ENCODE measurements at regions not wholly inside any gene's neighbourhood (a gene's known extent, or its start where the extent isn't known, plus 50 kb on each side); places are given as distances from the start of the nearest gene placed in this dataset.

DNA sequence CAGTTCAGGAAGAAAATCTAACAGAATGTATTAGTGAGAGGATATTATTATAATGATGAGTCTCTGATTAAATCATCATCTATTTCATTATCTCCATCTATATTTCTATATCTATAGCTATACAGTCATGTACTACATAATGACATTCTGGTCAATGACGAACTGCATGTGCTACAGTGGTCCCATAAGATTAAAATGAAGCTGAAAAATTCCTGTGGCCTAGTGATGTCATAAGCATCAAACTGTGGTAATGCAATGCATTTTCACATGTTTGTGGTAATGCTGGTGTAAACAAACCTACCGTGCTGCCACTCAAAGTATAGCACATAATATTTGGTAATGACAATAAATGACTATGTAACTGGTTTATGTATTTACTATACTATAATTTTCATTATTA is 1127.9 kb upstream of the CHAC2 start:
- no peak overlapping the region for H3K27ac ChIP-seq
- ChIA-PET POLR2A (ENCODE audit: low non-redundant PET) (no interaction called here), CTCF (interaction anchor here (0.5 kb wide), 1 partner anchor 132 kb away, joined by 4 read pairs; no protein-coding TSS in a partner anchor)
- no peak for DNase-seq (ENCODE audit: low spot score)
- TF ChIP-seq, protein P1, sequence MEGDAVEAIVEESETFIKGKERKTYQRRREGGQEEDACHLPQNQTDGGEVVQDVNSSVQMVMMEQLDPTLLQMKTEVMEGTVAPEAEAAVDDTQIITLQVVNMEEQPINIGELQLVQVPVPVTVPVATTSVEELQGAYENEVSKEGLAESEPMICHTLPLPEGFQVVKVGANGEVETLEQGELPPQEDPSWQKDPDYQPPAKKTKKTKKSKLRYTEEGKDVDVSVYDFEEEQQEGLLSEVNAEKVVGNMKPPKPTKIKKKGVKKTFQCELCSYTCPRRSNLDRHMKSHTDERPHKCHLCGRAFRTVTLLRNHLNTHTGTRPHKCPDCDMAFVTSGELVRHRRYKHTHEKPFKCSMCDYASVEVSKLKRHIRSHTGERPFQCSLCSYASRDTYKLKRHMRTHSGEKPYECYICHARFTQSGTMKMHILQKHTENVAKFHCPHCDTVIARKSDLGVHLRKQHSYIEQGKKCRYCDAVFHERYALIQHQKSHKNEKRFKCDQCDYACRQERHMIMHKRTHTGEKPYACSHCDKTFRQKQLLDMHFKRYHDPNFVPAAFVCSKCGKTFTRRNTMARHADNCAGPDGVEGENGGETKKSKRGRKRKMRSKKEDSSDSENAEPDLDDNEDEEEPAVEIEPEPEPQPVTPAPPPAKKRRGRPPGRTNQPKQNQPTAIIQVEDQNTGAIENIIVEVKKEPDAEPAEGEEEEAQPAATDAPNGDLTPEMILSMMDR (conservative IDR thresholded peaks at IDR 0.05; ENCODE audit: low read depth) = no peak

DNA sequence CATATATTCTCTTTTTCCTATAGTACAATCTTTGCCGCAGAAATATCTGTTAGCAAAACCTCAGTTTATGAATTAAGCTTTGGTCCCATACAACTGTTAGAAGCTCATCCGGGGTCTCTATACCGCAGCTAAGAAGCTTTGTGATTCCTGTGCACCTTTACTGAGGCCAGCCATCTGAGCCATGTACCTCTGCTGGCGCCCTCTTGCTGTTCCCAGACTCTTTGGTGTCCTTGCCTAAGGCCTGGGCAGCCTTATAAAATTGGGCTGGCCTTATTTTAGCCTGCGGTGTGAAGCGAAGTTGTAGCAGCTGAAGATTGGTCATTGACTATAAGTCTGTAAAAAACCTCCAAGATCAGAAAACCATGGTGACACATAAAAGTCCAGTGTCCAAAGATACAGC is 1135.1 kb upstream of the CHAC2 start:
- CTCF ChIA-PET = no interaction called here
- TF ChIP-seq, protein P1 (conservative IDR thresholded peaks at IDR 0.05; ENCODE audit: low read depth) = no peak
- DNase-seq (ENCODE audit: low spot score) = no peak

DNA sequence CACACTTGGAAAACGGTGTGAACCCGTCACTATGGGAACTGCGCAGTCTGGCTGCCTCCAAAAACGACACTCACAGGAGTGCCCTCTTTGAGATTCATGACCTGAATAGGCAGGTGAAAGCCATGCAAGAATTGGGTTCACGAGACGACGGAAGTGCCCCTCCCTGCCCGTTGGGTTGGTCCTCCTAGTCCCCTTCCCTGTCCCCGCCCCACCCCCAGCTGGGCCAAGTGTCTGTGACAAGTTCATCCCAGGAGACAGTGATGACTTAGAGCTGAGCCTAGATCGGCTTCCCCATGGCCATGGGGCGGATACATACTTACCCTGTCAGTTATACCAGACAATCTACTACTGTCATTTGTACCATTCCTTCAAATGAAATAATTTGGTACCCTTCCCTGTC is 1137.7 kb upstream of the CHAC2 start:
- TF ChIP-seq, protein P1 (conservative IDR thresholded peaks at IDR 0.05; ENCODE audit: low read depth) = no peak
- ChIA-PET POLR2A (ENCODE audit: low non-redundant PET) (no interaction called here), CTCF (no interaction called here)
- H3K27ac ChIP-seq = no peak overlapping the region
- DNase-seq (ENCODE audit: low spot score) = no peak

More for the DNA sequence above, 1135.1 kb upstream of the CHAC2 start:
- H3K27ac ChIP-seq = no peak overlapping the region
- POLR2A ChIA-PET (ENCODE audit: low non-redundant PET) = no interaction called here

DNA sequence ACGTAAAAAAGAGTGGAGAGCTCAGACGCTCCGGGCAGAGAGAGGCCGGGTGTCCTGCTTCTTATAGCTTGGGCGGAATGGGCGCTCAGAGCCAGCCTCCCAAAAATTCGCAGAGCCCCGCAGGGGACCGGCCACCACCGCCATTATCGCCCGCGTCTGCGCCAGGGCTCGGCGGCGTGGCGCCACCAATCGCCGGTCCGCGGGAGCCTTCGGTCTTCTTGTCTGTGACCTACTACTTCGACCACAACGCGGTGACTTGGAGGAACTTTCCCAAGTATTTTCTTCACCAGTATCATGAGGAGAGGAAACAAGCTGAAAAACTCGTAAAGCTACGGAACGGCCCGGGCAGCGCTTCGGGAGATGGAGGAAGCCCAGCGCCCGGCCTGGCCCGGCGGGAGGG is 1138.1 kb upstream of the CHAC2 start:
- no peak for DNase-seq (ENCODE audit: low spot score)
- POLR2A ChIA-PET (ENCODE audit: low non-redundant PET) = no interaction called here
- CTCF ChIA-PET = no interaction called here
- H3K27ac ChIP-seq = no peak overlapping the region
- TF ChIP-seq, protein P1 (conservative IDR thresholded peaks at IDR 0.05; ENCODE audit: low read depth) = no peak

DNA sequence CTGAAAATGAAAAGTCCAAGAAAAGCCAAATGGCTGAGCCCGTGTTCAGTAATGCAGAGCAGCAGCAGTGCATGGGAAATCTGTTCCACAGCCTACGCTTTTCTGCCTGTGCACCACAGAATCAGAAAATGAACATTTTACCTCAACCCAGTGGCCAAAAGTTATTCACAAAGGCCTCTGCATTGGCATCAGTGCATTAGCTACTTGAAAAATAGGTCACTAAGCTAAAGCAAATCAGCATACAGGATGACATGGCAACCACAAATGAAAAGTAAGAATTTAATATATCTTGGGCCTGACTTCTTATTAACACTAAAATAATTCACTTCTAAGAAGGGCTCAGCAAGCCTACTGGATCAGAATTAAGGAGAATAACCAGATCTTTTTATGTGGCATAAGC is 1145.3 kb upstream of the CHAC2 start:
- TF ChIP-seq, protein P1 (conservative IDR thresholded peaks at IDR 0.05; ENCODE audit: low read depth) = no peak
- no peak for DNase-seq (ENCODE audit: low spot score)
- CTCF ChIA-PET = no interaction called here
- POLR2A ChIA-PET (ENCODE audit: low non-redundant PET) = no interaction called here
- H3K27ac ChIP-seq = no peak overlapping the region

DNA sequence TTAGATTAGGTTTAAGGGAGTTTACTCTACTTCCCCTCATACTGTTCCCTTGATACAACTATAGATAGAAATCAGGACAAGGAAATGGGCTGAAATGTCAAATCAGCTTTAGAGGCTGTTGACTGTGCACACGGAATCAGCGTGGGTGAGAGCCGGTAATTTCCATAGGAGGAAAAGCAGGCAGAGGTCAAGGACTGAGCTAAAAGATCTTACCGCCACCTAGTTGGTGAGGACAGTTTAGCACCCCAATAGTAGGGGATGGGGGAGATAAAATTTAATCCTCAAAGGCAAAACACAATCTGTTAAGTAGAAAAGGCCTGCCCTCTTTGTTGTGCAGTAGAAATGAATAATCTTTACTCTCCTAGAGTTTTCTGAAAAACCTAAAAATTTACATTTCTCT is 1154.5 kb upstream of the CHAC2 start:
- POLR2A ChIA-PET (ENCODE audit: low non-redundant PET) = no interaction called here
- DNase-seq (ENCODE audit: low spot score) = no peak
- H3K27ac ChIP-seq = no peak overlapping the region
- TF ChIP-seq, protein P1 (conservative IDR thresholded peaks at IDR 0.05; ENCODE audit: low read depth) = no peak
- CTCF ChIA-PET = no interaction called here

DNA sequence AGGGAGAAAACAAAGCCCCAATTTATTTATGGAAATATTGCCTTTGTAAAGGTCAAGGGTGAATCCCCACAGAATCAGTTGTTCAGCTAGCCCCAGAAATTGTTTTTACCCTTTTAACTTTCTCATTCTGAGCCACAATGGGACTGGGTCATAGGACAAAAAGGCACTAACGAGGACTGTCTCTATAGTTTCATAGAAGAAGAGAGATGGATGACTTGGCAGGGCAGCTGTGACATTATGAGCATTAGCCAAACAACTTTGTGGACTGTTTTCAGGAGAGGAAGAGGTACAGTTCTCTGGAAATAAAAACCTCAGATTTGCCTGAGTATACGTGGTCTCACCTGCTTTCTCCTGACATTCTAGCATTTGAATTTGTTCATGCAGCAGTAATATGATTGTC is 1155.8 kb upstream of the CHAC2 start:
- TF ChIP-seq, protein P1 (conservative IDR thresholded peaks at IDR 0.05; ENCODE audit: low read depth) = no peak
- no peak overlapping the region for H3K27ac ChIP-seq
- DNase-seq (ENCODE audit: low spot score) = no peak
- ChIA-PET POLR2A (ENCODE audit: low non-redundant PET) (no interaction called here), CTCF (no interaction called here)
